Mesendoderm (in vitro differentiated cells): ENCODE measurements at regions not wholly inside any gene's neighbourhood (a gene's known extent, or its start where the extent isn't known, plus 50 kb on each side); places are given as distances from the start of the nearest gene placed in this dataset.

Source experiments
- DNase-seq: peaks from one replicate; pipeline ENCODE4 v3.0.0; 2013
- H2AK5ac ChIP-seq: 2 replicates; pipeline ENCODE4 v1.6.1; 2013; ENCODE audit warnings: low read length, inconsistent platforms
- H2BK120ac ChIP-seq: 2 replicates; pipeline ENCODE4 v1.6.1; 2013; ENCODE audit warnings: low read depth, mild to moderate bottlenecking, low read length, moderate library complexity, mixed read lengths
- H2BK15ac ChIP-seq: replicated peaks from 2 replicates; pipeline ENCODE4 v1.6.1; 2013; ENCODE audit warnings: low read depth, mild to moderate bottlenecking, moderate library complexity
- H2BK5ac ChIP-seq: 2 replicates; pipeline ENCODE4 v1.6.1; 2013; ENCODE audit warnings: low read length, inconsistent platforms
- H3K18ac ChIP-seq: 2 replicates; pipeline ENCODE4 v1.6.1; 2013; ENCODE audit warnings: mild to moderate bottlenecking, low read length, mixed read lengths
- H3K23ac ChIP-seq: one replicate; pipeline ENCODE4 v1.6.1; 2013; ENCODE audit warnings: low read length
- H3K27ac ChIP-seq: 2 replicates; pipeline ENCODE4 v1.5.1; 2013; ENCODE audit warnings: low read depth, mild to moderate bottlenecking, inconsistent platforms, low read length, moderate library complexity
- H3K27me3 ChIP-seq: 2 replicates; pipeline ENCODE4 v1.6.1; 2013; ENCODE audit warnings: low read length, control low read depth, mild to moderate bottlenecking, inconsistent platforms; ENCODE audit not compliant: insufficient read depth, poor library complexity
- H3K36me3 ChIP-seq: 2 replicates; pipeline ENCODE4 v1.6.1; 2013; ENCODE audit warnings: low read length, inconsistent platforms; ENCODE audit not compliant: control insufficient read depth, insufficient read depth
- H3K4ac ChIP-seq: one replicate; pipeline ENCODE4 v1.6.1; 2013; ENCODE audit warnings: low read depth, mild to moderate bottlenecking, low read length, moderate library complexity
- H3K4me1 ChIP-seq: 2 replicates; pipeline ENCODE4 v1.6.1; 2013; ENCODE audit warnings: low read depth, low read length, inconsistent platforms; ENCODE audit not compliant: control insufficient read depth
- H3K4me2 ChIP-seq: 2 replicates; pipeline ENCODE4 v1.6.1; 2013; ENCODE audit warnings: low read length
- H3K4me3 ChIP-seq: 2 replicates; pipeline ENCODE4 v1.5.1; 2013; ENCODE audit warnings: mild to moderate bottlenecking, low read length
- H3K56ac ChIP-seq: one replicate; pipeline ENCODE4 v1.6.1; 2013; ENCODE audit warnings: low read length
- H3K79me1 ChIP-seq: 2 replicates; pipeline ENCODE4 v1.6.1; 2013; ENCODE audit warnings: low read length, inconsistent platforms
- H3K79me2 ChIP-seq: 2 replicates; pipeline ENCODE4 v1.6.1; 2013; ENCODE audit warnings: mild to moderate bottlenecking, low read length; ENCODE audit not compliant: control insufficient read depth, insufficient read depth
- H3K9ac ChIP-seq: 2 replicates; pipeline ENCODE4 v1.6.1; 2013; ENCODE audit warnings: low read length, inconsistent platforms
- H4K5ac ChIP-seq: one replicate; pipeline ENCODE4 v1.6.1; 2013; ENCODE audit warnings: low read length
- H4K8ac ChIP-seq: one replicate; pipeline ENCODE4 v1.6.1; 2013; ENCODE audit warnings: low read depth, mild to moderate bottlenecking, control low read depth, low read length, moderate library complexity
- WGBS: extraction: QIAGEN DNeasy Blood & Tissue Kit; methylation state at CpG from one replicate; pipeline ENCODE4 v1.1.7; 2013; ENCODE audit warnings: low lambda C conversion rate, missing lambda C conversion rate; ENCODE audit not compliant: insufficient coverage; ENCODE audit errors: extremely low coverage; 5-methylcytosine and 5-hydroxymethylcytosine counted together

- no peak overlapping the region for H3K18ac ChIP-seq
- no peak overlapping the region for H2BK120ac ChIP-seq
- H2BK5ac ChIP-seq: no peak overlapping the region
- H3K4ac ChIP-seq: no peak overlapping the region
- H3K27ac ChIP-seq: no peak overlapping the region
- no peak overlapping the region for H3K23ac ChIP-seq
- H4K5ac ChIP-seq: no peak overlapping the region
- H3K79me1 ChIP-seq: no peaks in the 10 kb centered on the region
- no peak overlapping the region for H3K56ac ChIP-seq
- no peaks in the 10 kb centered on the region for H3K27me3 ChIP-seq
- no peaks in the 10 kb centered on the region for H3K36me3 ChIP-seq
- no peak overlapping the region for H2AK5ac ChIP-seq
- H2BK15ac ChIP-seq: no peak overlapping the region
- no CpG with 5 or more reads among the region's 2 CpGs for WGBS
- no peak for DNase-seq
- H3K4me2 ChIP-seq: no peak overlapping the region
- H3K9ac ChIP-seq: no peak overlapping the region
- H3K79me2 ChIP-seq: no peaks in the 10 kb centered on the region
- H3K4me1 ChIP-seq: no peaks in the 10 kb centered on the region
- H4K8ac ChIP-seq: no peak overlapping the region
- no peak overlapping the region for H3K4me3 ChIP-seq
Measured at GRCh38 chr7:145005601-145006000, 169.7 kb upstream of the TPK1 start.

DNA sequence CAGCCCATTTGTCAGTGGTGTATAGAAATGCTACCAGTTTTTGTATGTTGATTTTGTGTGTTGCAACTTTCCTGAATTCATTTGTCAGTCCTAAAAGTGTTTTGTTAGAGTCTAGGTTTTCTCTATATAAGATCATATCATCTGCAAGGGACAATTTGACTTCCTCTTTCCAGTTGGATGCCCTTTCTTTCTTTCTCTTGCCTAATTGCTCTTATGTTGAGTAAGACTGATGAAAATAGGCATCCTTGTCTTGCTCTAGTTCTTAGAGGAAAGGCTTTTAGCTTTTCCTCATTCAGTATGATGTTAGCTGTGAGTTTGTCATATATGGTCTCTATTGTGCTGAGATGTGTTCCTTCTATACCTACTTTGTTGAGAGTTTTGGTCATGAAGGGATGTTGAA is 161.7 kb upstream of the TPK1 start:
- Histone ChIP-seq H4K5ac (no peak overlapping the region), H3K4me2 (no peak overlapping the region), H3K9ac (no peak overlapping the region), H3K79me2 (no peaks in the 10 kb centered on the region), H3K36me3 (no peaks in the 10 kb centered on the region), H3K23ac (no peak overlapping the region), H3K4me3 (no peak overlapping the region), H4K8ac (no peak overlapping the region), H3K79me1 (no peaks in the 10 kb centered on the region), H3K4ac (no peak overlapping the region), H3K18ac (no peak overlapping the region), H2BK120ac (no peak overlapping the region), H3K27ac (no peak overlapping the region), H2BK5ac (no peak overlapping the region), H3K56ac (no peak overlapping the region), H2BK15ac (no peak overlapping the region), H3K27me3 (no peaks in the 10 kb centered on the region), H3K4me1 (no peaks in the 10 kb centered on the region), H2AK5ac (no peak overlapping the region)
- DNase-seq: no peak

DNA sequence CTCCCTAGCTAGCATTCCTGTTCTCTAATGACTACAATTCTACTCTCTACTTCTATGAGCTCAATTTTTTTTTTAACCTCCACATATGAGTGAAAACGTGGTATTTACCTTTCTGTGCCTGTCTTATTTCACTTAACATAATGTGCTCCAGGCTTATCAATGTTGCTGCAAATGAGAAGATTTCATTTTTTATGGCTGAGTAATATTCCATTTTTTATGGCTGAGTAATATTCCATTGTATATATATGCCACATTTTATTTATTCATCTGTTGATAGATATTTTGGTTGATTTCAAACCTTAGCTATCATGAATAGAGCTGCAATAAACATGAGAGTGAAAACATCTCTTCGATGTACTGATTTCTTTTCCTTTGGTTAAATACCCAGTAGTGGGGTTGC is 159.6 kb upstream of the TPK1 start:
- Histone ChIP-seq H2AK5ac (no peak overlapping the region), H2BK5ac (no peak overlapping the region), H3K4me3 (no peak overlapping the region), H3K23ac (no peak overlapping the region), H2BK15ac (no peak overlapping the region), H4K5ac (no peak overlapping the region), H3K9ac (no peak overlapping the region), H3K27me3 (no peaks in the 10 kb centered on the region), H4K8ac (no peak overlapping the region), H3K56ac (no peak overlapping the region), H3K36me3 (no peaks in the 10 kb centered on the region), H3K4me2 (no peak overlapping the region), H3K27ac (no peak overlapping the region), H3K4me1 (no peaks in the 10 kb centered on the region), H3K79me2 (no peaks in the 10 kb centered on the region), H3K79me1 (no peaks in the 10 kb centered on the region), H3K4ac (no peak overlapping the region), H2BK120ac (no peak overlapping the region), H3K18ac (no peak overlapping the region)
- DNase-seq: no peak
- WGBS: no CpG with 5 or more reads among the region's 2 CpGs

DNA sequence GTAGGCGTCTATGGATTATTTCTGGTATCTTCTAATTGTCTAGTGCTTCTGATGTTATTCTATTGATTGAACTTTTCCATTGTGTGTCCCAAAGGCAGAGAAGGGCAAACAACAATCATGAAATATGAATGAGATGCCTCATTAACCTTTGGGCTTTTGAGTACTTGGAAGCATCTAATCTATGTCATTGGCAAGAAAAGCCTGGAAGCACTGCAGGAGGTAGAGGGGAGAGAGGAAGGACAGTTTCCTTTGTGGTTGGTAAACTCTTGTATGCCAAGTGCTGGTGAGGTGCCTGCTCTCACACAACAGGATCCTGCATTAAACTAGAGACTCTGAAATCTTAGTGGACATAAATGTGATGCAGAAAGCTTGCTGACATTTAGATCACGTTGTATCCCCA is 155.2 kb upstream of the TPK1 start:
- Histone ChIP-seq H3K79me2 (no peaks in the 10 kb centered on the region), H2BK120ac (no peak overlapping the region), H2AK5ac (no peak overlapping the region), H3K4ac (no peak overlapping the region), H3K27ac (no peak overlapping the region), H3K9ac (no peak overlapping the region), H4K5ac (no peak overlapping the region), H2BK5ac (no peak overlapping the region), H4K8ac (no peak overlapping the region), H3K23ac (no peak overlapping the region), H2BK15ac (no peak overlapping the region), H3K4me3 (no peak overlapping the region), H3K4me2 (no peak overlapping the region), H3K27me3 (no peaks in the 10 kb centered on the region), H3K36me3 (no peaks in the 10 kb centered on the region), H3K4me1 (no peaks in the 10 kb centered on the region), H3K79me1 (no peaks in the 10 kb centered on the region), H3K56ac (no peak overlapping the region), H3K18ac (no peak overlapping the region)
- no CpG with 5 or more reads among the region's 2 CpGs for WGBS
- DNase-seq: no peak

- Histone ChIP-seq H3K18ac (no peak overlapping the region), H3K79me2 (no peaks in the 10 kb centered on the region), H2BK5ac (no peak overlapping the region), H4K5ac (no peak overlapping the region), H4K8ac (no peak overlapping the region), H3K27me3 (no peaks in the 10 kb centered on the region), H3K4me3 (no peak overlapping the region), H3K4me1 (no peaks in the 10 kb centered on the region), H3K23ac (no peak overlapping the region), H2AK5ac (no peak overlapping the region), H2BK15ac (no peak overlapping the region), H3K27ac (no peak overlapping the region), H3K4me2 (no peak overlapping the region), H2BK120ac (no peak overlapping the region), H3K4ac (no peak overlapping the region), H3K79me1 (no peaks in the 10 kb centered on the region), H3K9ac (no peak overlapping the region), H3K56ac (no peak overlapping the region), H3K36me3 (no peaks in the 10 kb centered on the region)
- no peak for DNase-seq
- no CpG with 5 or more reads among the region's 1 CpG for WGBS
Measured at GRCh38 chr7:144987686-144988085, 151.8 kb upstream of the TPK1 start.

- no CpG with 5 or more reads among the region's 1 CpG for WGBS
- H2AK5ac ChIP-seq: no peak overlapping the region
Measured at GRCh38 chr7:144982133-144982532, 146.3 kb upstream of the TPK1 start.

More at GRCh38 chr7:144982133-144982532, 146.3 kb upstream of the TPK1 start:
- H3K36me3 ChIP-seq: no peaks in the 10 kb centered on the region
- no peak overlapping the region for H2BK15ac ChIP-seq
- no peak overlapping the region for H2BK120ac ChIP-seq
- H3K18ac ChIP-seq: no peak overlapping the region
- no peak overlapping the region for H3K4me3 ChIP-seq
- no peaks in the 10 kb centered on the region for H3K27me3 ChIP-seq
- no peak overlapping the region for H4K8ac ChIP-seq
- no peak overlapping the region for H3K9ac ChIP-seq
- H3K79me2 ChIP-seq: no peaks in the 10 kb centered on the region
- no peak overlapping the region for H3K4me2 ChIP-seq
- no peak overlapping the region for H2BK5ac ChIP-seq
- no peak for DNase-seq
- H4K5ac ChIP-seq: no peak overlapping the region
- no peak overlapping the region for H3K4ac ChIP-seq
- H3K27ac ChIP-seq: no peak overlapping the region
- no peak overlapping the region for H3K56ac ChIP-seq
- H3K79me1 ChIP-seq: no peaks in the 10 kb centered on the region
- H3K23ac ChIP-seq: no peak overlapping the region
- H3K4me1 ChIP-seq: no peaks in the 10 kb centered on the region
